ENCODE measurements at regions not wholly inside any gene's neighbourhood (a gene's known extent, or its start where the extent isn't known, plus 50 kb on each side); places are given as distances from the start of the nearest gene placed in this dataset.

- H3K4me2 ChIP-seq (ENCODE audit: insufficient read depth, low read length), result no peak overlapping the region
- ChIA-PET POLR2A (no interaction called here), CTCF (no interaction called here)
- BruUV-seq (replicated peaks), result no TSS peak
- DNase-seq (ENCODE audit: low read depth, low spot score) (no peak), FAIRE-seq (no peak)
- no peaks in the 10 kb centered on the region for H3K79me2 ChIP-seq (ENCODE audit: control insufficient read depth, insufficient read depth, low read length)
- no peak overlapping the region for H3K4me3 ChIP-seq (replicated peaks in 1 of 3; ENCODE audit: insufficient read depth in 1 of 3, low read depth in 1 of 3, low read length in 3 of 3)
- intact Hi-C loops (cut with micrococcal nuclease), result no loop called here
- no peaks in the 10 kb centered on the region for H3K27me3 ChIP-seq (ENCODE audit: control insufficient read depth in 2 of 2, insufficient read depth in 2 of 2, low read length in 2 of 2)
- H3K9me1 ChIP-seq (replicated peaks; ENCODE audit: control insufficient read depth, extremely low read depth, insufficient read depth, low read length), result no peaks in the 10 kb centered on the region
- H3K4me1 ChIP-seq (ENCODE audit: control insufficient read depth, extremely low read depth, insufficient read depth, low read length), result no peaks in the 10 kb centered on the region
- dilution Hi-C loops (cut with MboI; ENCODE audit: extremely low pct_ligation_motif_present, low sequenced_read_pairs), result no loop called here
- H3K9ac ChIP-seq (replicated peaks; ENCODE audit: extremely low read depth, insufficient read depth, low read length), result no peak overlapping the region
- H4K20me1 ChIP-seq (replicated peaks; ENCODE audit: control insufficient read depth, extremely low read depth, insufficient read depth, low read length), result no peaks in the 10 kb centered on the region
- no peaks in the 10 kb centered on the region for H3K9me3 ChIP-seq (replicated peaks; ENCODE audit: control insufficient read depth, insufficient read depth, low read length)
- no peak for TF ChIP-seq MYC (IDR thresholded peaks at IDR 0.05; ENCODE audit: low read depth, low read length)
- TF ChIP-seq JUN (IDR thresholded peaks at IDR 0.05; ENCODE audit: borderline replicate concordance, insufficient read depth, insufficient read length, low read depth), result no peak
- no peak for TF ChIP-seq MAX (IDR thresholded peaks at IDR 0.05; ENCODE audit: insufficient read depth, insufficient read length)
- no peaks in the 10 kb centered on the region for H3K36me3 ChIP-seq (ENCODE audit: control insufficient read depth in 2 of 2, extremely low read depth in 1 of 2, insufficient read depth in 2 of 2, low read length in 2 of 2)
- H2AFZ ChIP-seq (ENCODE audit: low read depth, low read length), result no peak overlapping the region
- H3K27ac ChIP-seq (ENCODE audit: insufficient read depth, low read depth, low read length), result no peak overlapping the region
Observed at GRCh38 chr9:108639091-108639490, 216.7 kb downstream of the ACTL7B start.

DNA sequence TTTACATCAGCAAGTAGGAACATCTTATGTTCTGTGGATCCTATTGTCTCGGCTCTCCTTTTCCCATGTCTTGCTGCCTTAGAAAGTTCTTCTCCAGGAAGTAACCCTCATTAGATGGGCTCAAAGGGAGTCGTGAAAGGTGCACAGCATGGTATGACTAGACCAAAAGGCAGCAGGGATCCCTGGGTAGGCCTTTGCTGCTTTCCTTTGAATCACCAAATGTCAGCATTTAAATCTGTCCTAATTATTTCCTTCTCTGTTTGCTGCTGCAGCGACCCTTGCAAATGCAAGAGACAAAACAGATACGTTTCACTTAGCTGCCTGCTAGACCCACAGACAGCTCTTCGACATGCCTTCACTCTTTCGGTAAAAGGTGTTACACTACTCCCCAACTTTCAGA is 218.4 kb downstream of the ACTL7B start:
- dilution Hi-C loops (cut with MboI; ENCODE audit: extremely low pct_ligation_motif_present, low sequenced_read_pairs) (no loop called here), intact Hi-C loops (cut with micrococcal nuclease) (no loop called here)
- Histone ChIP-seq H3K79me2 (ENCODE audit: control insufficient read depth, insufficient read depth, low read length) (no peaks in the 10 kb centered on the region), H3K4me1 (ENCODE audit: control insufficient read depth, extremely low read depth, insufficient read depth, low read length) (no peaks in the 10 kb centered on the region), H3K27me3 (ENCODE audit: control insufficient read depth in 2 of 2, insufficient read depth in 2 of 2, low read length in 2 of 2) (no peaks in the 10 kb centered on the region), H4K20me1 (replicated peaks; ENCODE audit: control insufficient read depth, extremely low read depth, insufficient read depth, low read length) (no peaks in the 10 kb centered on the region), H3K36me3 (ENCODE audit: control insufficient read depth in 2 of 2, extremely low read depth in 1 of 2, insufficient read depth in 2 of 2, low read length in 2 of 2) (no peaks in the 10 kb centered on the region), H3K27ac (ENCODE audit: insufficient read depth, low read depth, low read length) (no peak overlapping the region), H3K4me3 (replicated peaks in 1 of 3; ENCODE audit: insufficient read depth in 1 of 3, low read depth in 1 of 3, low read length in 3 of 3) (no peak overlapping the region), H3K9me1 (replicated peaks; ENCODE audit: control insufficient read depth, extremely low read depth, insufficient read depth, low read length) (no peaks in the 10 kb centered on the region), H2AFZ (ENCODE audit: low read depth, low read length) (no peak overlapping the region), H3K9me3 (replicated peaks; ENCODE audit: control insufficient read depth, insufficient read depth, low read length) (no peaks in the 10 kb centered on the region), H3K4me2 (ENCODE audit: insufficient read depth, low read length) (no peak overlapping the region), H3K9ac (replicated peaks; ENCODE audit: extremely low read depth, insufficient read depth, low read length) (no peak overlapping the region)
- TF ChIP-seq JUN (IDR thresholded peaks at IDR 0.05; ENCODE audit: borderline replicate concordance, insufficient read depth, insufficient read length, low read depth) (no peak), GATA2 (IDR thresholded peaks at IDR 0.05; ENCODE audit: insufficient read depth, insufficient read length, low read depth, low read length) (no peak), MAX (IDR thresholded peaks at IDR 0.05; ENCODE audit: insufficient read depth, insufficient read length) (no peak), EZH2 (IDR thresholded peaks at IDR 0.05; ENCODE audit: borderline replicate concordance, low read depth, low read length, severe bottlenecking) (no peak), MYC (IDR thresholded peaks at IDR 0.05; ENCODE audit: low read depth, low read length) (no peak)
- ChIA-PET POLR2A (no interaction called here), CTCF (no interaction called here)
- FAIRE-seq, result no peak
- no TSS peak for BruUV-seq (replicated peaks)
- no peak for DNase-seq (ENCODE audit: low read depth, low spot score)

Measured in endothelial cell of umbilical vein (primary cell).